Heart left ventricle (tissue), 16 donors: ENCODE measurements at regions not wholly inside any gene's neighbourhood (a gene's known extent, or its start where the extent isn't known, plus 50 kb on each side); places are given as distances from the start of the nearest gene placed in this dataset.
"Not testable (repeated sequence)": the region's sequence is repeated elsewhere in the genome, so short reads cannot be mapped to it uniquely, and the experiment has no call there.

Source experiments
- ATAC-seq, 4 donors: fragments of 200-7000 bp; cut with Tn5 transposase; one replicate each; pipeline ENCODE4 v1.9.1; 2020 to 2022; ENCODE audit warnings: moderate library complexity in 4 of 4, mild to moderate bottlenecking in 3 of 4, moderate number of reproducible peaks in 1 of 4
- DNase-seq, 5 donors: peaks; one replicate each; pipeline ENCODE4 v3.0.0-alpha.2; 2020
- H3K27ac ChIP-seq, 12 donors: fragments of 200-600 bp; sonication (generic) in 4 of 12; one replicate each; pipeline versions ENCODE4 v1.5.0 to v1.8.0; 2016 to 2022; ENCODE audit warnings: mild to moderate bottlenecking in 2 of 12
- H3K27me3 ChIP-seq, 9 donors: fragments of 200-600 bp; sonication (generic) in 2 of 9; one replicate each; pipeline versions ENCODE4 v1.5.1 to v1.8.0; 2016 to 2022; ENCODE audit warnings: mild to moderate bottlenecking in 3 of 9
- H3K36me3 ChIP-seq, 9 donors: fragments of 200-600 bp; sonication (generic) in 2 of 9; one replicate each; pipeline versions ENCODE4 v1.5.0 to v1.8.0; 2018 to 2022; ENCODE audit warnings: mild to moderate bottlenecking in 2 of 9
- H3K4me1 ChIP-seq, 12 donors: fragments of 200-600 bp; sonication (generic) in 4 of 12; one replicate each; pipeline versions ENCODE4 v1.5.0 to v1.8.0; 2016 to 2022; ENCODE audit warnings: mild to moderate bottlenecking in 3 of 12
- H3K4me3 ChIP-seq, 12 donors: fragments of 200-600 bp; sonication (generic) in 4 of 12; one replicate each; pipeline versions ENCODE4 v1.5.0 to v1.8.0; 2017 to 2022; ENCODE audit warnings: mild to moderate bottlenecking in 9 of 12, moderate library complexity in 4 of 12
- H3K9me3 ChIP-seq, 12 donors: fragments of 200-600 bp; sonication (generic) in 4 of 12; one replicate each; pipeline versions ENCODE4 v1.5.0 to v1.8.0; 2016 to 2022; ENCODE audit warnings: mild to moderate bottlenecking in 1 of 12
- CTCF ChIP-seq, 12 donors: fragments of 200-600 bp; sonication (generic) in 4 of 12; IDR thresholded peaks; one replicate each; pipeline versions ENCODE4 v1.5.0 to v1.8.0; 2018 to 2022; ENCODE audit warnings: antibody characterized with exemption in 12 of 12, mild to moderate bottlenecking in 5 of 12
- POLR2A ChIP-seq, 2 donors: fragments of 450-650 bp; IDR thresholded peaks; one replicate each; pipeline ENCODE4 v1.6.1; 2017; ENCODE audit warnings: antibody characterized with exemption in 2 of 2, mild to moderate bottlenecking in 2 of 2, moderate library complexity in 2 of 2
- WGBS, 4 donors: extraction: QIAGEN DNeasy Blood & Tissue Kit in 2 of 4; methylation state at CpG; one replicate each; pipeline versions ENCODE4 v1.1.5 to v1.1.7; 2013 to 2018; 5-methylcytosine and 5-hydroxymethylcytosine counted together
- intact Hi-C, 10 donors: fragments of 100-400 bp; cut with DNase I; formaldehyde crosslinking; loops; one replicate each; pipeline versions ENCODE4 v1.11.1 to v1.14.2; 2022
- donor health status: ischemic (EF 13 %, LVEDD 7.1; RV severe dilation, severe dysfunction).
- donor health status: healthy with polysubstance abuse.
- donor health status: DM: no; HTN: yes; CAD: no.
- donor health status: DM: no; HTN: no; CAD: no.
- donor health status: ischemic (EF 25% LVEDD 6.9; RV normal size, moderate dysfunction).
- donor health status: ischemic (EF 25% LVEDD 5.7; RV mildly dilated, moderate dysfunction).
- donor health status: healthy.
- donor health status: DM: yes; HTN: yes; CAD: no.
- donor health status: ischemic (EF 35%, LVEDD 5.7; RV mildly dilated, moderate dysfunction).
- donor health status: nonischemic (EF 11% LVEDD 7.7; RV severe dilation, severe dysfunction).
- donor health status: DM: yes; HTN: yes; CAD: no.
- donor health status: PGD.
- donor health status: ischemic (EF 29% LVEDD 5.4; RV normal size, mild dysfunction).
- donor health status: nonischemic (EF 23%, LVEDD 6.1; RV moderate dilation, normal function).

GRCh38 chr3:126285369-126285768 lies 71.8 kb downstream of the KLF15 start:
- Histone ChIP-seq H3K27ac (no peak overlapping the region), H3K4me1 (peaks cover 0 to 24% (median 6%) of the 10 kb centered on the region in 12 donors), H3K9me3 (peaks cover 0 to 3% (median 0%) of the 10 kb centered on the region in 12 donors), H3K36me3 (no peaks in the 10 kb centered on the region), H3K27me3 (peaks cover 0 to 37% (median 0%) of the 10 kb centered on the region in 9 donors), H3K4me3 (no peak overlapping the region)
- no peak for ATAC-seq
- DNase-seq: no peak
- intact Hi-C loops: loop anchor here in 2 of 10 donors (5.0 kb wide), 1 partner anchor 72 kb away; the partner anchor contains the start of gene KLF15 (in 2 of the 2)
- TF ChIP-seq CTCF (IDR thresholded peaks at IDR 0.05) (no peak), POLR2A (IDR thresholded peaks at IDR 0.05) (no peak)
- 95 to 97% (median 97%) methylated on average over 2 of the region's 2 CpGs for WGBS, 4 donors

- TF ChIP-seq CTCF (IDR thresholded peaks at IDR 0.05): no peak
- TF ChIP-seq POLR2A (IDR thresholded peaks at IDR 0.05): no peak
- WGBS, 4 donors: 88 to 92% (median 90%) methylated on average over 9 of the region's 9 CpGs
- ATAC-seq: no peak
Observed at GRCh38 chr3:126284258-126284904, 72.8 kb downstream of the KLF15 start.

GRCh38 chr3:126283651-126284050 lies 73.6 kb downstream of the KLF15 start:
- Histone ChIP-seq H3K27me3 (peaks cover 0 to 29% (median 0%) of the 10 kb centered on the region in 9 donors), H3K4me1 (peaks cover 0 to 24% (median 6%) of the 10 kb centered on the region in 12 donors)
- H3K4me3 ChIP-seq, intact Hi-C loops, H3K27ac ChIP-seq, H3K9me3 ChIP-seq, DNase-seq, ATAC-seq, H3K36me3 ChIP-seq: not testable (repeated sequence)
- 87 to 94% (median 91%) methylated on average over 2 of the region's 2 CpGs for WGBS, 4 donors

More at GRCh38 chr3:126284258-126284904, 72.8 kb downstream of the KLF15 start:
- Histone ChIP-seq H3K4me1 (peaks cover 0 to 24% (median 6%) of the 10 kb centered on the region in 12 donors), H3K27me3 (peaks cover 0 to 29% (median 0%) of the 10 kb centered on the region in 9 donors), H3K4me3 (no peak overlapping the region), H3K27ac (no peak overlapping the region), H3K9me3 (peaks cover 0 to 3% (median 0%) of the 10 kb centered on the region in 12 donors), H3K36me3 (no peaks in the 10 kb centered on the region)
- intact Hi-C loops: no loop called here
- DNase-seq: no peak

- H3K9me3 ChIP-seq: peaks cover 0 to 3% (median 0%) of the 10 kb centered on the region in 12 donors
- intact Hi-C loops: no loop called here
- no peak for TF ChIP-seq POLR2A (IDR thresholded peaks at IDR 0.05)
- TF ChIP-seq CTCF (IDR thresholded peaks at IDR 0.05): no peak
- H3K27ac ChIP-seq: no peak overlapping the region
- DNase-seq: no peak
- 79 to 93% (median 85%) methylated on average over 1 of the region's 1 CpG for WGBS, 4 donors
- H3K36me3 ChIP-seq: no peaks in the 10 kb centered on the region
- H3K27me3 ChIP-seq: peaks cover 0 to 6% (median 0%) of the 10 kb centered on the region in 9 donors
- ATAC-seq: no peak
- H3K4me3 ChIP-seq: no peak overlapping the region
- no peaks in the 10 kb centered on the region for H3K4me1 ChIP-seq
Observed at GRCh38 chr3:126279853-126280252, 77.4 kb downstream of the KLF15 start.
